Transverse colon (tissue), 4 donors: ENCODE measurements at regions not wholly inside any gene's neighbourhood (a gene's known extent, or its start where the extent isn't known, plus 50 kb on each side); places are given as distances from the start of the nearest gene placed in this dataset.

ENCODE experiments used
- DNase-seq: peaks from one replicate; pipeline ENCODE4 v3.0.0-alpha.2; 2019
- H3K27ac ChIP-seq, 4 donors: fragments of 200-600 bp; sonication (generic); 2 replicates each; pipeline ENCODE4 v1.5.1; 2016 to 2018; ENCODE audit warnings: inconsistent platforms in 4 of 4
- H3K27me3 ChIP-seq: fragments of 200-600 bp; sonication (generic); 2 replicates; pipeline ENCODE4 v1.5.1; 2017; ENCODE audit warnings: inconsistent platforms
- H3K36me3 ChIP-seq, 4 donors: fragments of 200-600 bp; sonication (generic); 2 replicates each; pipeline ENCODE4 v1.5.1; 2017 to 2019; ENCODE audit warnings: inconsistent platforms in 4 of 4
- H3K4me1 ChIP-seq, 4 donors: fragments of 200-600 bp; sonication (generic); 2 replicates each; pipeline ENCODE4 v1.5.1; 2017 to 2020; ENCODE audit warnings: inconsistent platforms in 4 of 4
- H3K4me3 ChIP-seq, 4 donors: fragments of 200-600 bp; sonication (generic); 1 replicate in 1 of 4; 2 replicates in 3 of 4; pipeline versions ENCODE4 v1.5.1 to v1.6.1; 2017 to 2019; ENCODE audit warnings: inconsistent platforms in 4 of 4
- H3K9me3 ChIP-seq, 2 donors: fragments of 200-600 bp; sonication (generic); 2 replicates each; pipeline ENCODE4 v1.5.1; 2017 to 2019; ENCODE audit warnings: inconsistent platforms in 2 of 2
- CTCF ChIP-seq, 5 experiments: fragments of 200-600 bp in 3 of 5; fragments of 450-650 bp in 2 of 5; sonication (generic) in 3 of 5; IDR thresholded peaks; 1 replicate in 2 of 5; 2 replicates in 3 of 5; pipeline ENCODE4 v1.5.1; 2016 to 2017; ENCODE audit warnings: antibody characterized with exemption in 5 of 5, inconsistent platforms in 3 of 5, mild to moderate bottlenecking in 2 of 5, moderate library complexity in 1 of 5
- EP300 ChIP-seq: sonication (generic); formaldehyde crosslinking; IDR thresholded peaks from one replicate; pipeline ENCODE4 v1.6.1; 2017; ENCODE audit warnings: antibody characterized with exemption, low read depth
- POLR2A ChIP-seq: fragments of 450-650 bp; IDR thresholded peaks from one replicate; pipeline ENCODE4 v1.6.1; 2016; ENCODE audit warnings: antibody characterized with exemption, mild to moderate bottlenecking, moderate library complexity
- POLR2AphosphoS5 ChIP-seq, 3 donors: sonication (generic); formaldehyde crosslinking; IDR thresholded peaks; one replicate each; pipeline ENCODE4 v1.6.1; 2016; ENCODE audit warnings: antibody characterized with exemption in 3 of 3
- WGBS, 2 donors: methylation state at CpG; one replicate each; pipeline ENCODE4 v1.1.5; 2018; ENCODE audit warnings: low coverage in 1 of 2; 5-methylcytosine and 5-hydroxymethylcytosine counted together
- in situ Hi-C, 4 donors: fragments of 200-750 bp; cut with MboI; loops; one replicate each; pipeline versions ENCODE4 v1.15.0 to v1.15.1; 2017; ENCODE audit warnings: low sequenced_read_pairs in 3 of 4, low pct_ligation_motif_present in 1 of 4, low pct_unique_long_range_greater_than_20kb in 1 of 4
- intact Hi-C: fragments of 100-400 bp; cut with DNase I; formaldehyde crosslinking; loops from one replicate; pipeline ENCODE4 v1.15.1; 2023; ENCODE audit warnings: low total_unique reads

DNA sequence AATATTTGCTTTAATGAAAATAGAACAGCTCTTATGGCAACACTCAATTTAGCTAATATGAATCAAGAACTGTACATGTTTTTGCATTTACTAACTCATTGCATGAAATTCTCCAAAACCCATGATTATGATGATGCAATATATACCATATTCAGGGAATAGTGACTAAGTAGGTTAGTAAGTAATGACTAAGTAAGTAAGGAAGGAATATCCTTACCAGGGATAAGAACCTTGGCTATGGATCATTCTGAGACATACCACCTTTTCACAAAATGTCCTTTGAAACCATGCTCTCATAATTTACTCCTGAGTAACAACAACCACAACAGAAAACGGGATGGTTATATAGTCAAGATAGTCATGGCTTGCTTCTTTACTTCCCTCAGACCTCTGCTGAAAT lies 1513.0 kb downstream of the STIM2 start:
- in situ Hi-C loops (no loop called here), intact Hi-C loops (no loop called here)
- no peak for DNase-seq
- H3K36me3 ChIP-seq = no peaks in the 10 kb centered on the region
- H3K27ac ChIP-seq = no peak overlapping the region
- no peaks in the 10 kb centered on the region for H3K4me1 ChIP-seq
- 64 to 78% methylated on average over 1 of the region's 1 CpG for WGBS, 2 donors
- no peaks in the 10 kb centered on the region for H3K9me3 ChIP-seq
- no peak overlapping the region for H3K4me3 ChIP-seq
- no peaks in the 10 kb centered on the region for H3K27me3 ChIP-seq
- TF ChIP-seq POLR2AphosphoS5 (IDR thresholded peaks at IDR 0.05) (no peak), CTCF (IDR thresholded peaks at IDR 0.05) (no peak), POLR2A (no peak), EP300 (no peak)

GRCh38 chr4:28378109-28378830 lies 1517.6 kb downstream of the STIM2 start:
- 68 to 69% methylated on average over 6 of the region's 6 CpGs for WGBS, 2 donors
- H3K27me3 ChIP-seq = no peaks in the 10 kb centered on the region
- H3K36me3 ChIP-seq = no peaks in the 10 kb centered on the region
- TF ChIP-seq POLR2AphosphoS5 (IDR thresholded peaks at IDR 0.05) (no peak), EP300 (no peak), CTCF (IDR thresholded peaks at IDR 0.05) (no peak), POLR2A (no peak)
- in situ Hi-C loops = no loop called here
- DNase-seq = no peak
- no peaks in the 10 kb centered on the region for H3K4me1 ChIP-seq
- intact Hi-C loops = no loop called here
- no peaks in the 10 kb centered on the region for H3K9me3 ChIP-seq
- no peak overlapping the region for H3K27ac ChIP-seq
- H3K4me3 ChIP-seq = no peak overlapping the region

DNA sequence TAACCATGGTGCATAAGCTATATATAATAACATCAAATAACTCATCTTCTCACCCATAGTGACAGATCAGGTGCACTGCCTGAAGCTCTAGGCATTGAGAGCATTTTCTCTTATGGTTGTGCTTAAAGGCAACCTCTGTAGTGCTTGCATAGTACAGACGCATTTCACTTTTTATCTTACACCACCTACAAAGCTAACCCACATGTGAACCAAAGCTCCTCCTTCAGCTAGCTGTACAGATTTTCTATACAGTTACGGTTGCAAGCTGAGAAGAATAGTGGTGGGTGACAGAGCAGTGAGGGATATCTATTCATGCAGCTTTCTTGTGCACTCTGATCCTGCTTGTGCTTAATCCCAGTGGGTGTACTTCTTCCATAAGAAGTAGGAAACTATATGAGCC lies 1525.2 kb downstream of the STIM2 start:
- Histone ChIP-seq H3K27ac (no peak overlapping the region), H3K27me3 (no peaks in the 10 kb centered on the region), H3K4me1 (no peaks in the 10 kb centered on the region), H3K36me3 (no peaks in the 10 kb centered on the region), H3K4me3 (no peak overlapping the region), H3K9me3 (no peaks in the 10 kb centered on the region)
- TF ChIP-seq POLR2A (no peak), CTCF (IDR thresholded peaks at IDR 0.05) (no peak)
- intact Hi-C loops (no loop called here), in situ Hi-C loops (no loop called here)
- no peak for DNase-seq
- 71 to 77% methylated on average over 1 to 2 of the region's 2 CpGs for WGBS, 2 donors

GRCh38 chr4:28386776-28387175 lies 1526.1 kb downstream of the STIM2 start:
- Histone ChIP-seq H3K27me3 (no peaks in the 10 kb centered on the region), H3K4me1 (no peaks in the 10 kb centered on the region), H3K4me3 (no peak overlapping the region), H3K27ac (no peak overlapping the region), H3K36me3 (no peaks in the 10 kb centered on the region), H3K9me3 (no peaks in the 10 kb centered on the region)
- TF ChIP-seq POLR2AphosphoS5 (IDR thresholded peaks at IDR 0.05) = no peak
- in situ Hi-C loops (no loop called here), intact Hi-C loops (no loop called here)
- DNase-seq = no peak

DNA sequence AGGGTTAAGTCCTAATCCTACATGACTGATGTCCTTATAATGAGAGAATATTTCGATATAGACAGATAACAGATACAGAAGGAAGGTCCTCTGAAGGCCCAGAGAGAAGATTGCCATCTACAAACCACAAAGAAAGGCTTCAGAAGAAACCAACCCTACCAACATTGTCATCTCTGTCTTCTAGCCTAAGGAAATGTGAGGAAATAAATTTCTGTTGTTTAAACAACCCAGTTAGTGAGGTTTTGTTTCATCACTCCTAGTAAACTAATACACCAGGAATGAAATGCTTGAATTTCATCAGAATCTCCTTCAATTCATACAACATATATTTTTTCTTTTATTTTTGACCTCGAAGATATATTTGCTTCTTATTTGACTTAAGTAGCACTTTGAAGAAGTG lies 1527.8 kb downstream of the STIM2 start:
- intact Hi-C loops = no loop called here
- Histone ChIP-seq H3K27ac (no peak overlapping the region), H3K4me1 (no peaks in the 10 kb centered on the region), H3K27me3 (no peaks in the 10 kb centered on the region), H3K4me3 (no peak overlapping the region), H3K9me3 (no peaks in the 10 kb centered on the region), H3K36me3 (no peaks in the 10 kb centered on the region)
- in situ Hi-C loops = no loop called here
- WGBS, 2 donors = 52 to 63% methylated on average over 2 of the region's 2 CpGs
- DNase-seq = no peak
- no peak for TF ChIP-seq POLR2AphosphoS5 (IDR thresholded peaks at IDR 0.05)
